BLaER1 (cell line): ENCODE measurements at regions not wholly inside any gene's neighbourhood (a gene's known extent, or its start where the extent isn't known, plus 50 kb on each side); places are given as distances from the start of the nearest gene placed in this dataset.

Source experiments
- H3K27ac ChIP-seq: shearing (Covaris generic); formaldehyde crosslinking; 2 replicates; pipeline ENCODE4 v1.8.1; 2022
- H3K27me3 ChIP-seq: shearing (Covaris generic); formaldehyde crosslinking; 2 replicates; pipeline ENCODE4 v1.8.1; 2022
- H3K36me3 ChIP-seq: shearing (Covaris generic); formaldehyde crosslinking; 2 replicates; pipeline ENCODE4 v1.8.1; 2022
- H3K4me1 ChIP-seq: shearing (Covaris generic); formaldehyde crosslinking; 2 replicates; pipeline ENCODE4 v1.8.1; 2022
- H3K4me2 ChIP-seq: shearing (Covaris generic); formaldehyde crosslinking; 2 replicates; pipeline ENCODE4 v1.8.1; 2022
- H3K4me3 ChIP-seq: shearing (Covaris generic); formaldehyde crosslinking; 2 replicates; pipeline ENCODE4 v1.8.1; 2022
- H3K9ac ChIP-seq: shearing (Covaris generic); formaldehyde crosslinking; 2 replicates; pipeline ENCODE4 v1.8.1; 2022
- H3K9me3 ChIP-seq: shearing (Covaris generic); formaldehyde crosslinking; 2 replicates; pipeline ENCODE4 v1.8.1; 2022
- H4K20me1 ChIP-seq: shearing (Covaris generic); formaldehyde crosslinking; 2 replicates; pipeline ENCODE4 v1.8.1; 2022
- Cebpa-rat ChIP-seq: shearing (Covaris generic); IDR thresholded peaks from 2 replicates; pipeline ENCODE4 v1.8.1; 2022

GRCh38 chr1:83531521-83532309 is 467.2 kb downstream of the TTLL7 start:
- H3K27ac ChIP-seq, result no peak overlapping the region
- H3K9ac ChIP-seq, result no peak overlapping the region
- no peak for TF ChIP-seq Cebpa-rat
- no peaks in the 10 kb centered on the region for H3K36me3 ChIP-seq
- no peak overlapping the region for H3K4me3 ChIP-seq
- H3K4me2 ChIP-seq, result no peak overlapping the region
- no peaks in the 10 kb centered on the region for H3K9me3 ChIP-seq
- H3K27me3 ChIP-seq, result no peaks in the 10 kb centered on the region
- H4K20me1 ChIP-seq, result no peaks in the 10 kb centered on the region
- H3K4me1 ChIP-seq, result no peaks in the 10 kb centered on the region

- Histone ChIP-seq H3K27me3 (no peaks in the 10 kb centered on the region), H3K36me3 (no peaks in the 10 kb centered on the region), H3K4me1 (no peaks in the 10 kb centered on the region), H4K20me1 (no peaks in the 10 kb centered on the region), H3K4me3 (no peak overlapping the region), H3K4me2 (no peak overlapping the region), H3K9me3 (no peaks in the 10 kb centered on the region), H3K27ac (no peak overlapping the region), H3K9ac (no peak overlapping the region)
- no peak for TF ChIP-seq Cebpa-rat
Measured at GRCh38 chr1:83530506-83530905, 468.4 kb downstream of the TTLL7 start.

GRCh38 chr1:83527987-83528386 is 470.9 kb downstream of the TTLL7 start:
- Histone ChIP-seq H3K27me3 (no peaks in the 10 kb centered on the region), H3K27ac (no peak overlapping the region), H3K4me3 (no peak overlapping the region), H3K9ac (no peak overlapping the region), H3K4me1 (no peaks in the 10 kb centered on the region), H3K4me2 (no peak overlapping the region), H3K9me3 (no peaks in the 10 kb centered on the region), H3K36me3 (no peaks in the 10 kb centered on the region), H4K20me1 (no peaks in the 10 kb centered on the region)
- no peak for TF ChIP-seq Cebpa-rat

DNA sequence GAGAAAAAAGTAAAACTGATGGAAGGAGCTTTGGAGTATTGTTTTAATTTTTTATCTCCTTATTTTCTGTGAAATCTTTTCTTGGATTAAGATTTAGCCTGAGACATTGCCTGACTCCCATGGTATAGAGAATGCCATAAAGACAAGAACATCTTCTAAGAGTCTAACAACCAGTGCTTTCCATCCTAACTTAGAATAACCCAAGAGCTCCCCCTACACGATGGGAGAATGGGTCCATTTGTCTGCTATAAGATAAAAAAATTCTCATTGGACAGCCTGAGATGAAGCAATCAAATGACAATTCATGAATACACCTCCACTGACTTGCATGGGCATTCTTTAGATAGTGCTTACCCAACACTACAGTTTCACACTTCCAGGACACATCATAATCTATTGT is 478.1 kb downstream of the TTLL7 start:
- no peaks in the 10 kb centered on the region for H3K4me1 ChIP-seq
- no peaks in the 10 kb centered on the region for H3K36me3 ChIP-seq
- no peak overlapping the region for H3K4me2 ChIP-seq
- H3K9ac ChIP-seq, result no peak overlapping the region
- no peaks in the 10 kb centered on the region for H4K20me1 ChIP-seq
- no peaks in the 10 kb centered on the region for H3K27me3 ChIP-seq
- no peaks in the 10 kb centered on the region for H3K9me3 ChIP-seq
- H3K27ac ChIP-seq, result no peak overlapping the region
- no peak for TF ChIP-seq Cebpa-rat
- H3K4me3 ChIP-seq, result no peak overlapping the region

DNA sequence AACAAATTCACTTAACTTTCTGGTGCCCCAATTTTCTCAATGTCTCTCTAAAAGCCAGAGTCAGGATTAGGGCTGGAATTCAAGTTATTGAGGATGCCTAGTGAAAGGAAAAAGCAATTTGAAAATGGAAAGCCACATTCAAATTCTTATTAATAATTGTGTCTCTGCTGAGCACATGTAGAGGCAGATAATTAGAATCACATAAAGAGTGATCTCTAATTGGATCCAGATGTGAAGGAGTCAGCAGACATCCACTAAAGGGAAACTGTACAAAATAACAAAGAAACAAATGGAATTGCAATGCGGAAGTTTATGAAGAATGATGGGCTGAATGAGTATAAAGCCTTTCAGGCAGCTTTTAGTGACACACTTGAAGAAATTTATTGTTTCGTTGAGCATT is 482.6 kb downstream of the TTLL7 start:
- TF ChIP-seq Cebpa-rat, result no peak
- Histone ChIP-seq H3K4me3 (no peak overlapping the region), H4K20me1 (no peaks in the 10 kb centered on the region), H3K36me3 (no peaks in the 10 kb centered on the region), H3K4me2 (no peak overlapping the region), H3K9ac (no peak overlapping the region), H3K9me3 (no peaks in the 10 kb centered on the region), H3K4me1 (no peaks in the 10 kb centered on the region), H3K27me3 (no peaks in the 10 kb centered on the region), H3K27ac (no peak overlapping the region)

GRCh38 chr1:83515578-83516154 is 483.3 kb downstream of the TTLL7 start:
- Histone ChIP-seq H3K4me2 (no peak overlapping the region), H3K27me3 (no peaks in the 10 kb centered on the region), H3K4me3 (no peak overlapping the region), H3K9me3 (no peaks in the 10 kb centered on the region), H4K20me1 (no peaks in the 10 kb centered on the region), H3K27ac (no peak overlapping the region), H3K9ac (no peak overlapping the region), H3K36me3 (no peaks in the 10 kb centered on the region), H3K4me1 (no peaks in the 10 kb centered on the region)
- TF ChIP-seq Cebpa-rat, result no peak

DNA sequence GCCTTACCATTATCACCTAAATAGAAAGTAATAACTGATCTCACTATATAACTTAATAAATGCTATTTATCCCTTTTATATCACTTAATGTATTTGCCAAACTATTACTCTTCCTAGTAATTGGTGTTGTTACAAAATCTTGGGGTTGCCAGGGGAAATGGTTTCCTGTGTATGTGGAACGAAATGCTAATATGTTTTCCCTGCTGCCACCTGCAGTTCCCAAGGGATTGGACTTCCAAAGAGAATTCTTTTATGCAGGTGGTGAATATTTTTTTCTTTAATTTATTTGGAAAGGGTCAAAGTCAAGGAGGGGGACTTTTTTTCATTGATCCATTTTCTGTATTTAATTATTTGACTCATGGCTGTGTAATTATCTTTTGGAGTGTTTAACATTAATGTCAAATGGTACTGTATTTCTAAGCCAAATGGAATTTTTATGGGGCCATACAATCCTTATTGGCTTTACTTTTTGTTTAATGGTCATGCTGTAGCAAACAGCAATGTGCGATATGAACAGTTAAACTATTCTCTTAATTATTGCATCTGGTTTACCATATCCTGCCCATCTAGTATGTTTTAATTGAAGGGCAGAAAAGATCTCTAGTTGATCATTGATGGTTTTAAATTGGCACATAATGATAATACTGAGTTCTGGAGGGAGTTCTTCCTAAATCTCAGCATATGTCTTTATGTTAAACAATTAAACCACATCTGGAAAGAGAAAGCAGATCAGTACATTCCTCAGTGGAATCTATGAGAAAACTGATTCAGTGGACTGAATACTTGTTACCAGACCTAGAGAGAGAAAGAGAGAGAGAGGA is 486.3 kb downstream of the TTLL7 start:
- H3K27ac ChIP-seq, result no peak overlapping the region
- no peaks in the 10 kb centered on the region for H3K36me3 ChIP-seq
- no peaks in the 10 kb centered on the region for H3K9me3 ChIP-seq
- H3K27me3 ChIP-seq, result no peaks in the 10 kb centered on the region
- no peak overlapping the region for H3K4me2 ChIP-seq
- no peak for TF ChIP-seq Cebpa-rat
- no peak overlapping the region for H3K4me3 ChIP-seq
- no peak overlapping the region for H3K9ac ChIP-seq
- no peaks in the 10 kb centered on the region for H4K20me1 ChIP-seq
- H3K4me1 ChIP-seq, result peaks cover 11% of the 10 kb centered on the region

DNA sequence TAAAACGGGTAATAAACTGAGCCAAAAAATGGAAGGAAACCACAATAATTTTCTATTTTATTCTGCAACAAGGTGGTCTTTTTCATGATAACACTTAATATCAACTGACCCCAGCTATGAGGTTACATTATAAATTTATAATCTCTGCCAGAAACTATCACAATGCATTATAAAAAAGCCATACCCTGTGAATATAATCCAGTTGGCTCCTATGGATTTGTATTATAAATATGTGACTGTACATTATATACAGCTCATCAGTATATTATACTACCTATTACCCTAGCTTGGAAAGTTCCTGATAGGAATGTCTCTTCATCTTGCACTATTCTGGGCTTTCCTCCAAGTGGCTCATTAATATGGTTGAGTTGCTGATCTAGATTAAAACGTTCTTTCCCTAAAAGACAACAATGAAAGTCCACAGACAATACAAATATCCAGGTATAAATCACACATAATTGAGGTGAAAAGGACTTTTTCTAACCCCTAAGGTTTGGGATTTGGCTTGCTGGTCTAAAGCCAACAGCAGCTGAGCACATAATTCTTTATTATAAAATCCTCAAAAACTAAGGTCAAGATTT is 487.7 kb downstream of the TTLL7 start:
- Histone ChIP-seq H3K4me2 (no peak overlapping the region), H4K20me1 (no peaks in the 10 kb centered on the region), H3K36me3 (no peaks in the 10 kb centered on the region), H3K27ac (no peak overlapping the region), H3K27me3 (no peaks in the 10 kb centered on the region), H3K9me3 (no peaks in the 10 kb centered on the region), H3K9ac (no peak overlapping the region), H3K4me1 (peaks cover 11% of the 10 kb centered on the region), H3K4me3 (no peak overlapping the region)
- no peak for TF ChIP-seq Cebpa-rat

DNA sequence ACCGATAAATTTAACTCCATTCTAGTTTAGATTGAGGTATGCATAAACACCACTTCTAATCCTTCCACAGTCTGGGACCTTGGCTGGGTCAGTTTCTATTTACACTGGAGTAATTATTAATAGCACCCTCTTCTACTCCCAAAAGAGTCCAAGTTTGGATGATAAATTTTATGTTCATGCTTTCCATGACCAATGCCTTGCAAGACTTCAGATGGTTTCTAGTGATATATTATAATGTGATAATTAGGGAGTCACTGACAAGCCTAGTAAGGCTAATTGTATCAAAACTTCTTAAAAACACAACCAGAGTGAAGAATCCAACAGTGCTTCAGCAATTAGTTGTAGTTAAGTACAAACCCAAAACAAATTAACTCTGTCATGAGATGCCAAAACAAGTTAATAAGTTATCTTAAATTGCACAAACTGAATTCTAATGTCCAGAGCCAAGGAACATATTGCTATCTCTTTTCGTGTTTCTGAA is 489.6 kb downstream of the TTLL7 start:
- Histone ChIP-seq H3K27ac (no peak overlapping the region), H4K20me1 (no peaks in the 10 kb centered on the region), H3K36me3 (no peaks in the 10 kb centered on the region), H3K4me2 (no peak overlapping the region), H3K4me1 (peaks cover 11% of the 10 kb centered on the region), H3K9ac (no peak overlapping the region), H3K9me3 (no peaks in the 10 kb centered on the region), H3K4me3 (no peak overlapping the region), H3K27me3 (no peaks in the 10 kb centered on the region)
- no peak for TF ChIP-seq Cebpa-rat
